ENCODE measurements at regions not wholly inside any gene's neighbourhood (a gene's known extent, or its start where the extent isn't known, plus 50 kb on each side); places are given as distances from the start of the nearest gene placed in this dataset.

GRCh38 chr6:92538275-92538674 lies 881.1 kb downstream of the EPHA7 start:
- TF ChIP-seq CTCF (conservative IDR thresholded peaks at IDR 0.05; ENCODE audit: low read depth, low read length) (no peak), EZH2 (IDR thresholded peaks at IDR 0.05; ENCODE audit: low read length, unreplicated experiment) (no peak)

Measured in PC-3 (cell line).